Testis (tissue), 2 donors: ENCODE measurements at regions not wholly inside any gene's neighbourhood (a gene's known extent, or its start where the extent isn't known, plus 50 kb on each side); places are given as distances from the start of the nearest gene placed in this dataset.

Experiments used
- POLR2A ChIP-seq: fragments of 450-650 bp; IDR thresholded peaks from one replicate; pipeline ENCODE4 v1.6.1; 2017; ENCODE audit warnings: antibody characterized with exemption, mild to moderate bottlenecking, moderate library complexity
- TF ChIP-seq, protein P1 (sequence below), 3 experiments: fragments of 450-650 bp in 2 of 3; fragments of 200-600 bp in 1 of 3; sonication (generic) in 1 of 3; IDR thresholded peaks; one replicate each; pipeline ENCODE4 v1.5.1; 2016 to 2019; ENCODE audit warnings: antibody characterized with exemption in 3 of 3, mild to moderate bottlenecking in 2 of 3, moderate library complexity in 1 of 3

DNA sequence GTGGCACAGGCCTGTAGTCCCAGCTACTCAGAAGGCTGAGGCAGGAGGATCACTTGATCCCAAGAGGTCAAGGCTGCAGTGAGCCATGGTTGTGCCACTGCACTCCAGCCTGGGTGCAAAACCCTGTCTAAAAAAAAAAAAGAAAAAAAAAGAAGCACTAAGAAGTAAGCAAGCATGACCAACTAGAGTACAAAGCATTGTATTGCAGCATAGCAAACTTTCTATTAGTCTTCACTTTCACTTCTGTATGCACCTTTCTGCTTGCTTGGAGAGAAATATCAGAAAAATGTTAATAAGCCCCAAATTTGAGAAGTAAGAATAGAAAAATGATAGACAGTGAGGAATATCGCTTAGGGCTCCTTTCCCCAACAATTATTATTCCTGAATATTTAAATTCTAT lies 497.7 kb upstream of the WWC1 start:
- TF ChIP-seq, protein P1, sequence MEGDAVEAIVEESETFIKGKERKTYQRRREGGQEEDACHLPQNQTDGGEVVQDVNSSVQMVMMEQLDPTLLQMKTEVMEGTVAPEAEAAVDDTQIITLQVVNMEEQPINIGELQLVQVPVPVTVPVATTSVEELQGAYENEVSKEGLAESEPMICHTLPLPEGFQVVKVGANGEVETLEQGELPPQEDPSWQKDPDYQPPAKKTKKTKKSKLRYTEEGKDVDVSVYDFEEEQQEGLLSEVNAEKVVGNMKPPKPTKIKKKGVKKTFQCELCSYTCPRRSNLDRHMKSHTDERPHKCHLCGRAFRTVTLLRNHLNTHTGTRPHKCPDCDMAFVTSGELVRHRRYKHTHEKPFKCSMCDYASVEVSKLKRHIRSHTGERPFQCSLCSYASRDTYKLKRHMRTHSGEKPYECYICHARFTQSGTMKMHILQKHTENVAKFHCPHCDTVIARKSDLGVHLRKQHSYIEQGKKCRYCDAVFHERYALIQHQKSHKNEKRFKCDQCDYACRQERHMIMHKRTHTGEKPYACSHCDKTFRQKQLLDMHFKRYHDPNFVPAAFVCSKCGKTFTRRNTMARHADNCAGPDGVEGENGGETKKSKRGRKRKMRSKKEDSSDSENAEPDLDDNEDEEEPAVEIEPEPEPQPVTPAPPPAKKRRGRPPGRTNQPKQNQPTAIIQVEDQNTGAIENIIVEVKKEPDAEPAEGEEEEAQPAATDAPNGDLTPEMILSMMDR (IDR thresholded peaks at IDR 0.05): no peak
- TF ChIP-seq POLR2A: no peak
